Keratinocyte (primary cell): ENCODE measurements at regions not wholly inside any gene's neighbourhood (a gene's known extent, or its start where the extent isn't known, plus 50 kb on each side); places are given as distances from the start of the nearest gene placed in this dataset.
"Not testable (repeated sequence)": the region's sequence is repeated elsewhere in the genome, so short reads cannot be mapped to it uniquely, and the experiment has no call there.

ENCODE experiments used
- DNase-seq: peaks from one replicate; pipeline ENCODE4 v3.0.0-alpha.2; 2011; ENCODE audit warnings: low read depth, missing footprints, low spot score
- FAIRE-seq: peaks from 2 replicates; lab custom pipeline; 2011; peaks lifted over from hg19 to GRCh38; lab: Jason Lieb, UNC
- H2AFZ ChIP-seq: 2 replicates; pipeline ENCODE4 v1.6.0; 2012; ENCODE audit warnings: low read length, control low read depth, inconsistent platforms; ENCODE audit not compliant: control insufficient read depth
- H3K27ac ChIP-seq: 2 replicates; pipeline ENCODE4 v1.5.1; 2011; ENCODE audit warnings: low read length; ENCODE audit not compliant: control insufficient read depth, insufficient read depth
- H3K27me3 ChIP-seq: 3 replicates; pipeline ENCODE4 v1.6.0; 2011; ENCODE audit warnings: low read length; ENCODE audit not compliant: control insufficient read depth, insufficient read depth; ENCODE audit errors: extremely low read depth
- H3K36me3 ChIP-seq, 2 experiments: 2 replicates in 1 of 2; 3 replicates in 1 of 2; pipeline ENCODE4 v1.5.1; 2011; ENCODE audit warnings: low read length in 2 of 2, mild to moderate bottlenecking in 1 of 2; ENCODE audit not compliant: control insufficient read depth in 2 of 2, insufficient read depth in 2 of 2; ENCODE audit errors: extremely low read depth in 1 of 2
- H3K4me1 ChIP-seq: 3 replicates; pipeline ENCODE4 v1.5.1; 2011; ENCODE audit warnings: low read length; ENCODE audit not compliant: control insufficient read depth, insufficient read depth; ENCODE audit errors: extremely low read depth
- H3K4me2 ChIP-seq: 3 replicates; pipeline ENCODE4 v1.6.0; 2011; ENCODE audit warnings: low read depth, low read length; ENCODE audit not compliant: control insufficient read depth, insufficient read depth; ENCODE audit errors: extremely low read depth
- H3K4me3 ChIP-seq, 3 experiments: fragments of 200-600 bp in 1 of 3; sonication (generic) in 1 of 3; 2 replicates in 2 of 3; 3 replicates in 1 of 3; pipeline ENCODE4 v1.5.1; 2011 to 2016; ENCODE audit warnings: low read length in 3 of 3, mild to moderate bottlenecking in 3 of 3, control low read depth in 2 of 3, inconsistent platforms in 1 of 3, low read depth in 1 of 3, mixed read lengths in 1 of 3, mixed run types in 1 of 3, moderate library complexity in 1 of 3; ENCODE audit not compliant: control insufficient read depth in 2 of 3, insufficient read depth in 2 of 3; ENCODE audit errors: extremely low read depth in 1 of 3
- H3K79me2 ChIP-seq: 2 replicates; pipeline ENCODE4 v1.6.0; 2012; ENCODE audit warnings: low read length; ENCODE audit not compliant: control insufficient read depth, insufficient read depth
- H3K9ac ChIP-seq: 3 replicates; pipeline ENCODE4 v1.6.0; 2011; ENCODE audit warnings: low read length; ENCODE audit not compliant: control insufficient read depth, insufficient read depth; ENCODE audit errors: extremely low read depth
- H3K9me1 ChIP-seq: 3 replicates; pipeline ENCODE4 v1.6.0; 2011; ENCODE audit warnings: low read length; ENCODE audit not compliant: control insufficient read depth, insufficient read depth; ENCODE audit errors: extremely low read depth
- H3K9me3 ChIP-seq: 2 replicates; pipeline ENCODE4 v1.5.1; 2012; ENCODE audit warnings: low read depth, low read length; ENCODE audit not compliant: control insufficient read depth
- H4K20me1 ChIP-seq: 3 replicates; pipeline ENCODE4 v1.6.0; 2011; ENCODE audit warnings: low read length; ENCODE audit not compliant: control insufficient read depth, insufficient read depth; ENCODE audit errors: extremely low read depth
- EZH2 ChIP-seq: IDR thresholded peaks from one replicate; pipeline ENCODE4 v1.6.1; 2012; ENCODE audit warnings: inconsistent platforms, mild to moderate bottlenecking, low read length, moderate library complexity
- dilution Hi-C: fragments of 300-500 bp; cut with MboI; formaldehyde crosslinking; loops from one replicate; pipeline ENCODE4 v1.7.0; 2020; ENCODE audit warnings: low sequenced_read_pairs; ENCODE audit not compliant: extremely low pct_ligation_motif_present
- TF ChIP-seq, protein P1 (sequence below), 3 experiments: IDR thresholded peaks in 1 of 3; conservative IDR thresholded peaks in 1 of 3; optimal IDR thresholded peaks in 1 of 3; 2 replicates in 2 of 3; 3 replicates in 1 of 3; pipeline versions ENCODE3 to v1.5.1; 2011; ENCODE audit warnings: low read length in 3 of 3, mild to moderate bottlenecking in 3 of 3, moderate library complexity in 2 of 3, control low read depth in 1 of 3, inconsistent platforms in 1 of 3; ENCODE audit not compliant: insufficient read depth in 2 of 3; ENCODE audit errors: extremely low read depth in 1 of 3

DNA sequence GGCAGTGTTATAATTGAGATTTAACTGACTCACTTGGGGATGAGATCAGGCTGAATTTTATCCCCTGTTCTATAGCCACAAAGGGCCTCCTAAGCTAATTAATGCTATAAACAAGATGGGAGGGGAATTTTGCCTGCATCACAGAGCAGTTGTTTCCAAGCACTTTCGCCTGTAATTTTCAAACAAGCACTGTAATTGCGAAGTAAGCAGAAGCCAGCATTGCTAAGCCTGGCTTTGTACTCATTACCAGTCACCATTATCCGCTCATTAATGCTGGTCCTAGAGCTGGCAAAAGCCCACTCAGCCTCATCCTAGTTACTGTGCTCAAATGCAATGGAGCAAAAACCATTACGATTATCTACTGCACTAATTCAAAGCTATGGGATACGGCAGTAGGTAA is 356.6 kb upstream of the UBE2E2 start:
- no peaks in the 10 kb centered on the region for H3K36me3 ChIP-seq
- H3K4me3 ChIP-seq, result no peak overlapping the region
- H3K9me3 ChIP-seq, result no peaks in the 10 kb centered on the region
- no peak for FAIRE-seq
- no peaks in the 10 kb centered on the region for H3K27me3 ChIP-seq
- H2AFZ ChIP-seq, result no peak overlapping the region
- dilution Hi-C loops, result no loop called here
- H3K27ac ChIP-seq, result no peak overlapping the region
- H3K4me2 ChIP-seq, result no peak overlapping the region
- no peak for DNase-seq
- no peaks in the 10 kb centered on the region for H3K79me2 ChIP-seq
- no peak overlapping the region for H3K9ac ChIP-seq
- TF ChIP-seq EZH2, result no peak
- TF ChIP-seq, protein P1, sequence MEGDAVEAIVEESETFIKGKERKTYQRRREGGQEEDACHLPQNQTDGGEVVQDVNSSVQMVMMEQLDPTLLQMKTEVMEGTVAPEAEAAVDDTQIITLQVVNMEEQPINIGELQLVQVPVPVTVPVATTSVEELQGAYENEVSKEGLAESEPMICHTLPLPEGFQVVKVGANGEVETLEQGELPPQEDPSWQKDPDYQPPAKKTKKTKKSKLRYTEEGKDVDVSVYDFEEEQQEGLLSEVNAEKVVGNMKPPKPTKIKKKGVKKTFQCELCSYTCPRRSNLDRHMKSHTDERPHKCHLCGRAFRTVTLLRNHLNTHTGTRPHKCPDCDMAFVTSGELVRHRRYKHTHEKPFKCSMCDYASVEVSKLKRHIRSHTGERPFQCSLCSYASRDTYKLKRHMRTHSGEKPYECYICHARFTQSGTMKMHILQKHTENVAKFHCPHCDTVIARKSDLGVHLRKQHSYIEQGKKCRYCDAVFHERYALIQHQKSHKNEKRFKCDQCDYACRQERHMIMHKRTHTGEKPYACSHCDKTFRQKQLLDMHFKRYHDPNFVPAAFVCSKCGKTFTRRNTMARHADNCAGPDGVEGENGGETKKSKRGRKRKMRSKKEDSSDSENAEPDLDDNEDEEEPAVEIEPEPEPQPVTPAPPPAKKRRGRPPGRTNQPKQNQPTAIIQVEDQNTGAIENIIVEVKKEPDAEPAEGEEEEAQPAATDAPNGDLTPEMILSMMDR (optimal IDR thresholded peaks at IDR 0.05 in 1 of 3, IDR thresholded peaks at IDR 0.05 in 1 of 3, conservative IDR thresholded peaks at IDR 0.05 in 1 of 3; ENCODE audit: extremely low read depth in 1 of 3, insufficient read depth in 2 of 3, low read length in 3 of 3), result no peak
- no peaks in the 10 kb centered on the region for H3K4me1 ChIP-seq
- H3K9me1 ChIP-seq, result no peaks in the 10 kb centered on the region
- no peaks in the 10 kb centered on the region for H4K20me1 ChIP-seq

GRCh38 chr3:22849583-22849982 is 353.5 kb upstream of the UBE2E2 start:
- H3K27me3 ChIP-seq, H3K9me3 ChIP-seq, DNase-seq, H3K79me2 ChIP-seq, H3K4me3 ChIP-seq, H3K27ac ChIP-seq, H3K9me1 ChIP-seq, H3K4me2 ChIP-seq, H4K20me1 ChIP-seq, FAIRE-seq, H2AFZ ChIP-seq, H3K36me3 ChIP-seq, H3K9ac ChIP-seq, dilution Hi-C loops, H3K4me1 ChIP-seq: not testable (repeated sequence)

DNA sequence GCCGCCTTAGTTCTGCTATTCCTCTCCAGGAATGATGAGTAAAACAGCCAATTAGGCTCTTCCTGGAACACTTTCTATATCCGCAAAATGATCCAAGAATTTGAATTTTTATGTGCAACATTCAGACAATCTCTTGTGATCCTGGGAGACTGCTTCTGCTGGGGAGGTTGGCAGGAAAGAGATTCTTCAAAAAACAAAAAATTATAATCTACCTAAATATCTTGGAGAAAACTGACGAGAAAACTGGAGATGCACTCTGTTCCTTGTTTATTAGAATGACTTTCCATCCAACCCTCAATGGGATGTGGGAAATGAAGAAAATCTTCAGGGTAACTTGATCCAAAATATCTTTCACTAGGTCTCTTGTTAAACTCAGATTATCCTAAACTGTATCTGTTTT is 346.3 kb upstream of the UBE2E2 start:
- Histone ChIP-seq H4K20me1 (no peaks in the 10 kb centered on the region), H3K4me1 (peaks cover 5% of the 10 kb centered on the region), H3K36me3 (no peaks in the 10 kb centered on the region), H3K9ac (no peak overlapping the region), H2AFZ (no peak overlapping the region), H3K4me2 (no peak overlapping the region), H3K79me2 (no peaks in the 10 kb centered on the region), H3K27me3 (no peaks in the 10 kb centered on the region), H3K4me3 (no peak overlapping the region), H3K27ac (no peak overlapping the region), H3K9me1 (no peaks in the 10 kb centered on the region), H3K9me3 (no peaks in the 10 kb centered on the region)
- no peak for TF ChIP-seq EZH2
- TF ChIP-seq, protein P1 (optimal IDR thresholded peaks at IDR 0.05 in 1 of 3, IDR thresholded peaks at IDR 0.05 in 1 of 3, conservative IDR thresholded peaks at IDR 0.05 in 1 of 3; ENCODE audit: extremely low read depth in 1 of 3, insufficient read depth in 2 of 3, low read length in 3 of 3), result no peak
- DNase-seq (no peak), FAIRE-seq (no peak)
- dilution Hi-C loops, result no loop called here
